ENCODE measurements at regions not wholly inside any gene's neighbourhood (a gene's known extent, or its start where the extent isn't known, plus 50 kb on each side); places are given as distances from the start of the nearest gene placed in this dataset.
"Not testable (repeated sequence)": the region's sequence is repeated elsewhere in the genome, so short reads cannot be mapped to it uniquely, and the experiment has no call there.

GRCh38 chr11:23480736-23481135 is 620.5 kb upstream of the CCDC179 start:
- Histone ChIP-seq H3K4me1 (ENCODE audit: insufficient read depth) (no peaks in the 10 kb centered on the region), H3K27ac (ENCODE audit: low read depth) (no peak overlapping the region)
- DNase-seq (ENCODE audit: extremely low spot score), result no peak

DNA sequence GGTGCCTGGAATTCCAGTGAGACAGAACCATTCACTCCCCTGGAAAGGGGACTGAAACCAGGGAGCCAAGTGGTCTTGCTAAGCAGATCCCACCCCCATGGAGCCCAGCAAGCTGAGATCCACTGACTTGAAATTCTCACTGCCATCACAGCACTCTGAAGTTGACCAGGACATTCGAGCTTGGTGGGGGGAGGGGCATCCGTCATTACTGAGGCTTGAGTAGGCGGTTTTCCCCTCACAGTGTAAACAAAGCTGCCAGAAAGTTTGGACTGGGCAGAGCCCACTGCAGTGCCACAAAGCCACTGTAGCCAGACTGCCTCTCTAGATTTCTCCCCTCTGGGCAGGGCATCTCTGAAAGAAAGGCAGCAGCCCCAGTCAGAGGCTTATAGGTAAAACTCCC is 623.9 kb upstream of the CCDC179 start:
- not testable (repeated sequence) for H3K36me3 ChIP-seq (ENCODE audit: insufficient read depth); DNase-seq (ENCODE audit: extremely low spot score); H3K27ac ChIP-seq (ENCODE audit: low read depth); H3K4me3 ChIP-seq (ENCODE audit: low read depth, low read length); H3K4me1 ChIP-seq (ENCODE audit: insufficient read depth)
- 62% methylated on average over 3 of the region's 3 CpGs for WGBS

More at GRCh38 chr11:23480736-23481135, 620.5 kb upstream of the CCDC179 start:
- Histone ChIP-seq H3K36me3 (ENCODE audit: insufficient read depth) (no peaks in the 10 kb centered on the region), H3K4me3 (ENCODE audit: low read depth, low read length) (no peak overlapping the region)

- WGBS, result 91% methylated on average over 3 of the region's 3 CpGs
- not testable (repeated sequence) for H3K27ac ChIP-seq (ENCODE audit: low read depth); H3K36me3 ChIP-seq (ENCODE audit: insufficient read depth); H3K4me1 ChIP-seq (ENCODE audit: insufficient read depth); H3K4me3 ChIP-seq (ENCODE audit: low read depth, low read length); DNase-seq (ENCODE audit: extremely low spot score)
Measured at GRCh38 chr11:23484618-23485017, 624.3 kb upstream of the CCDC179 start.

GRCh38 chr11:23490557-23491235 is 630.4 kb upstream of the CCDC179 start:
- Histone ChIP-seq H3K4me3 (ENCODE audit: low read depth, low read length) (no peak overlapping the region), H3K4me1 (ENCODE audit: insufficient read depth) (no peaks in the 10 kb centered on the region), H3K36me3 (ENCODE audit: insufficient read depth) (no peaks in the 10 kb centered on the region), H3K27ac (ENCODE audit: low read depth) (no peak overlapping the region)
- WGBS, result 63% methylated on average over 3 of the region's 3 CpGs
- no peak for DNase-seq (ENCODE audit: extremely low spot score)

DNA sequence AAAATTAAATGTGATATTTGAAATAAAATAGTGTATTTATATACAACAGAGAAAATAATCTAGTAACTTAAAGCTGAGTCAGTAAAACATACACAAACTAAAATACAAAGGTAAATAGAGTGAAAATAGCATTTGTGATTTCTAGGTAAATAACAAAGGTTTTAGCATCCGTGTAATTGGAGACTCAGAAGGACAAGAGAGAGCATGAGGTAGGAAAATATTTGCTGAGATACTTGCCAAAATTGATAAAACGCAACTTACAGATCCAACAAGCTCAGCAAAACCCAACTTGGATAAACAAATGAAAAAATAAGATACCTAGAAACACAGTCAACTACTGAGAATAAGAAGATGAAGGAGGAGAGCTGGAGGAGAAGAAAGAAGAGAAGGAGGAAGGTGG is 634.7 kb upstream of the CCDC179 start:
- H3K4me1 ChIP-seq (ENCODE audit: insufficient read depth), result no peaks in the 10 kb centered on the region
- no peak overlapping the region for H3K4me3 ChIP-seq (ENCODE audit: low read depth, low read length)
- WGBS, result 36% methylated on average over 2 of the region's 2 CpGs
- DNase-seq (ENCODE audit: extremely low spot score), result no peak
- no peaks in the 10 kb centered on the region for H3K36me3 ChIP-seq (ENCODE audit: insufficient read depth)
- no peak overlapping the region for H3K27ac ChIP-seq (ENCODE audit: low read depth)

GRCh38 chr11:23496340-23496739 is 636.1 kb upstream of the CCDC179 start:
- no peak for DNase-seq (ENCODE audit: extremely low spot score)
- 65% methylated on average over 6 of the region's 6 CpGs for WGBS
- H3K4me1 ChIP-seq (ENCODE audit: insufficient read depth), result no peaks in the 10 kb centered on the region
- no peak overlapping the region for H3K4me3 ChIP-seq (ENCODE audit: low read depth, low read length)
- no peak overlapping the region for H3K27ac ChIP-seq (ENCODE audit: low read depth)
- no peaks in the 10 kb centered on the region for H3K36me3 ChIP-seq (ENCODE audit: insufficient read depth)

- DNase-seq (ENCODE audit: extremely low spot score), result no peak
- no peak overlapping the region for H3K27ac ChIP-seq (ENCODE audit: low read depth)
- no peaks in the 10 kb centered on the region for H3K4me1 ChIP-seq (ENCODE audit: insufficient read depth)
- H3K36me3 ChIP-seq (ENCODE audit: insufficient read depth), result no peaks in the 10 kb centered on the region
- H3K4me3 ChIP-seq (ENCODE audit: low read depth, low read length), result no peak overlapping the region
- 81% methylated on average over 1 of the region's 1 CpG for WGBS
Measured at GRCh38 chr11:23497040-23497439, 636.8 kb upstream of the CCDC179 start.

DNA sequence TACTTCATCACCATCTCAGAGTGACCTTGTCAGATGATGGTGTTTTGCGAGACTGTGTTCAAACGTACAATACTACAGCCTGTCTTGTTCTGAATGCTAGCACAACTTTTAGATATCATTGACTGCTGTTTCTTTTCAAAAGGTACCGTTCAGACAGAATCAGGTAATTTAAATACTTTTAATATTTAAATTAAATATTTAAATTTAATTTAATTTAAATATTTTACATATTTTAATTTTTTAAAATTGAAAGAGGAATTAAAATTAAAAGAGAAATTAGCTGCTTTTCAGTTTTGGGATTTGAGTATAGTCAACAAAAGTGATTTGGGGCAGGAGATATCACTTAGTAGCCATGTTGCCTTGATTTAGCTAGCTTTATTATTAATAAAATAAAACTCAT is 642.1 kb upstream of the CCDC179 start:
- Histone ChIP-seq H3K4me1 (ENCODE audit: insufficient read depth) (no peaks in the 10 kb centered on the region), H3K4me3 (ENCODE audit: low read depth, low read length) (no peak overlapping the region), H3K27ac (ENCODE audit: low read depth) (no peak overlapping the region), H3K36me3 (ENCODE audit: insufficient read depth) (no peaks in the 10 kb centered on the region)
- no peak for DNase-seq (ENCODE audit: extremely low spot score)
- 92% methylated on average over 3 of the region's 3 CpGs for WGBS

DNA sequence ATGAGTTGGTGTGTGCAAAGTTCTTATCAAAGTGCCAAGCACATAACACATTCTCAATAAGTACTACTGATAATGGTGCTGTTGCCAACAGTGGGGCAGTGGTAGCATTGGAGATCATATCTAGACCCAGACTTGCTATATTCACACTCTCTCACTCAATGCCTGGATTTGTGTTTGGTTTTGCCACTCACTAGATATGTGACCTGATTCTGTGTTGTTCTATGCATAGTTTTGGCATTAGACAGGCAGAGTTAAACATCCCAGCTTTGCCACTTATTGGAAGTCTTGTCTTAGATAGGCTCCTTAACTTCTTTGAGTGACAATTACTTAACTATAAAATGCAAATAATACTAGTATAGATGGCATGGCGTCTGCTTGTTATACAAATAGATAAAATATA is 642.6 kb upstream of the CCDC179 start:
- DNase-seq (ENCODE audit: extremely low spot score), result no peak
- H3K36me3 ChIP-seq (ENCODE audit: insufficient read depth), result no peaks in the 10 kb centered on the region
- 87% methylated on average over 1 of the region's 1 CpG for WGBS
- no peak overlapping the region for H3K4me3 ChIP-seq (ENCODE audit: low read depth, low read length)
- H3K4me1 ChIP-seq (ENCODE audit: insufficient read depth), result no peaks in the 10 kb centered on the region
- no peak overlapping the region for H3K27ac ChIP-seq (ENCODE audit: low read depth)

- no peak for DNase-seq (ENCODE audit: extremely low spot score)
- Histone ChIP-seq H3K4me3 (ENCODE audit: low read depth, low read length) (no peak overlapping the region), H3K4me1 (ENCODE audit: insufficient read depth) (no peaks in the 10 kb centered on the region), H3K27ac (ENCODE audit: low read depth) (no peak overlapping the region), H3K36me3 (ENCODE audit: insufficient read depth) (no peaks in the 10 kb centered on the region)
Measured at GRCh38 chr11:23509023-23509422, 648.7 kb upstream of the CCDC179 start.

- WGBS, result 84% methylated on average over 2 of the region's 2 CpGs
- Histone ChIP-seq H3K27ac (ENCODE audit: low read depth) (no peak overlapping the region), H3K4me3 (ENCODE audit: low read depth, low read length) (no peak overlapping the region), H3K4me1 (ENCODE audit: insufficient read depth) (no peaks in the 10 kb centered on the region), H3K36me3 (ENCODE audit: insufficient read depth) (no peaks in the 10 kb centered on the region)
- DNase-seq (ENCODE audit: extremely low spot score), result no peak
Measured at GRCh38 chr11:23509821-23510220, 649.5 kb upstream of the CCDC179 start.

GRCh38 chr11:23519194-23519593 is 658.9 kb upstream of the CCDC179 start:
- DNase-seq (ENCODE audit: extremely low spot score), result no peak
- no peaks in the 10 kb centered on the region for H3K4me1 ChIP-seq (ENCODE audit: insufficient read depth)
- H3K36me3 ChIP-seq (ENCODE audit: insufficient read depth), result no peaks in the 10 kb centered on the region
- 71% methylated on average over 2 of the region's 2 CpGs for WGBS
- H3K4me3 ChIP-seq (ENCODE audit: low read depth, low read length), result no peak overlapping the region
- no peak overlapping the region for H3K27ac ChIP-seq (ENCODE audit: low read depth)

DNA sequence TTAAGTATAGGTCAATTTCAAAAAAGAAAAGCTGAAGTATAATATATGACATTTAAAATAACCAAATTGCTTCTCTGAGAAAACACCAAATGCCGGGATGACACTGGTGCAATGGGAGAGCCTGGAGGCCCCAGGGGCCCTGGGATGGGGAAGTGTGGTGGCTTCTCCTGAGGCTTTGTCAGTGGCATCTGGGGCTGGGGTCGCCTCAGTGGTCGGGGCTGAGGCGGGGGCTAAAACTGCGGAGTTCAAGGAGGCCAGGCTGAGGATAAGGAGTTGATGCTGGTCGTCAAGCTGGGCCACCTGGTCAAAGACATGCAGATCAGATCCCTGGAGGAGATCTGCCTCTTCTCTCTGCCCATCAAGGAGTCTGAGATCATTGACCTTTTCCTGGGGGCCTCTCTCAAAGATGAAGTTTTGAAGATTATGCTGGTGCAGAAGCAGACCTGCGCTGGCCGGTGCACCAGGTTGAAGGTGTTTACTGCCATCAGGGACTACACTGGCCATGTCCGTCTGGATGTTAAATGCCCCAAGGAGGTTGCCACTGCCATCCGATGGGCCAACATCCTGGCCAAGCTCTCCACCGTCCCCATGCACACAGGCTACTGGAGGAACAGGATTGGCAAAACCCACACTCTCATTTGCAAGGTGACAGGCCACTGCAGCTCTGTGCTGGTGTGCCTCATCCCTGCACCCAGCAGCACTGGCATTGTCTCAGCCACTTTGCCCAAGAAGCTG is 660.1 kb upstream of the CCDC179 start:
- DNase-seq (ENCODE audit: extremely low spot score), result no peak
- Histone ChIP-seq H3K36me3 (ENCODE audit: insufficient read depth) (no peaks in the 10 kb centered on the region), H3K4me3 (ENCODE audit: low read depth, low read length) (no peak overlapping the region), H3K4me1 (ENCODE audit: insufficient read depth) (no peaks in the 10 kb centered on the region), H3K27ac (ENCODE audit: low read depth) (no peak overlapping the region)
- WGBS, result 98% methylated on average over 11 of the region's 11 CpGs

GRCh38 chr11:23536907-23537306 is 676.6 kb upstream of the CCDC179 start:
- H3K4me1 ChIP-seq (ENCODE audit: insufficient read depth), result no peaks in the 10 kb centered on the region
- no peak overlapping the region for H3K27ac ChIP-seq (ENCODE audit: low read depth)
- no peak for DNase-seq (ENCODE audit: extremely low spot score)
- no peak overlapping the region for H3K4me3 ChIP-seq (ENCODE audit: low read depth, low read length)
- 89% methylated on average over 4 of the region's 4 CpGs for WGBS
- no peaks in the 10 kb centered on the region for H3K36me3 ChIP-seq (ENCODE audit: insufficient read depth)
